HG02763 (cell line): ENCODE measurements at regions not wholly inside any gene's neighbourhood (a gene's known extent, or its start where the extent isn't known, plus 50 kb on each side); places are given as distances from the start of the nearest gene placed in this dataset.
"Not testable (repeated sequence)": the region's sequence is repeated elsewhere in the genome, so short reads cannot be mapped to it uniquely, and the experiment has no call there.

ENCODE experiments used
- ATAC-seq: cut with Tn5 transposase; IDR thresholded peaks from one replicate; pipeline ENCODE4 v1.9.1; 2021; ENCODE audit warnings: mild to moderate bottlenecking, moderate library complexity; ENCODE audit not compliant: unreplicated experiment

- ATAC-seq, result no peak
Observed at GRCh38 chr1:234833646-234834045, 223.7 kb upstream of the IRF2BP2 start.

GRCh38 chr1:234833118-234833517, 223.1 kb upstream of the IRF2BP2 start:
- ATAC-seq, result no peak

- no peak for ATAC-seq
Observed at GRCh38 chr1:234827656-234828055, 217.7 kb upstream of the IRF2BP2 start.

- no peak for ATAC-seq
Observed at GRCh38 chr1:234827181-234827580, 217.2 kb upstream of the IRF2BP2 start.

GRCh38 chr1:234826352-234826751, 216.4 kb upstream of the IRF2BP2 start:
- no peak for ATAC-seq

GRCh38 chr1:234825498-234826165, 215.7 kb upstream of the IRF2BP2 start:
- ATAC-seq, result no peak

- not testable (repeated sequence) for ATAC-seq
Observed at GRCh38 chr1:234824836-234825235, 214.9 kb upstream of the IRF2BP2 start.

GRCh38 chr1:234823191-234824176, 213.5 kb upstream of the IRF2BP2 start:
- ATAC-seq, result no peak

GRCh38 chr1:234821840-234822239, 211.9 kb upstream of the IRF2BP2 start:
- ATAC-seq, result no peak

- no peak for ATAC-seq
Observed at GRCh38 chr1:234820597-234820996, 210.6 kb upstream of the IRF2BP2 start.

- not testable (repeated sequence) for ATAC-seq
Observed at GRCh38 chr1:234819845-234820244, 209.9 kb upstream of the IRF2BP2 start.

GRCh38 chr1:234818040-234818387, 208.0 kb upstream of the IRF2BP2 start:
- ATAC-seq, result not testable (repeated sequence)

- ATAC-seq, result not testable (repeated sequence)
Observed at GRCh38 chr1:234817313-234818039, 207.5 kb upstream of the IRF2BP2 start.

- ATAC-seq, result not testable (repeated sequence)
Observed at GRCh38 chr1:234816864-234817263, 206.9 kb upstream of the IRF2BP2 start.

- ATAC-seq, result not testable (repeated sequence)
Observed at GRCh38 chr1:234816186-234816851, 206.3 kb upstream of the IRF2BP2 start.

GRCh38 chr1:234815295-234815815, 205.4 kb upstream of the IRF2BP2 start:
- ATAC-seq, result not testable (repeated sequence)

- ATAC-seq, result not testable (repeated sequence)
Observed at GRCh38 chr1:234814235-234814634, 204.3 kb upstream of the IRF2BP2 start.

- not testable (repeated sequence) for ATAC-seq
Observed at GRCh38 chr1:234811824-234812223, 201.8 kb upstream of the IRF2BP2 start.

GRCh38 chr1:234810726-234811125, 200.7 kb upstream of the IRF2BP2 start:
- ATAC-seq, result not testable (repeated sequence)

- ATAC-seq, result not testable (repeated sequence)
Observed at GRCh38 chr1:234809854-234810245, 199.9 kb upstream of the IRF2BP2 start.
